ENCODE measurements at regions not wholly inside any gene's neighbourhood (a gene's known extent, or its start where the extent isn't known, plus 50 kb on each side); places are given as distances from the start of the nearest gene placed in this dataset.
"Not testable (repeated sequence)": the region's sequence is repeated elsewhere in the genome, so short reads cannot be mapped to it uniquely, and the experiment has no call there.

- TF ChIP-seq CTCF (IDR thresholded peaks at IDR 0.05; ENCODE audit: low read depth, low read length), result no peak
- no peaks in the 10 kb centered on the region for H3K9me3 ChIP-seq (ENCODE audit: low read depth)
- H3K27me3 ChIP-seq, result no peaks in the 10 kb centered on the region
These were observed 436.7 kb downstream of the BRD1 start for GRCh38 chr22:49390954-49391353.

GRCh38 chr22:49383909-49384308 lies 443.8 kb downstream of the BRD1 start:
- H3K9me3 ChIP-seq (ENCODE audit: low read depth); DNase-seq (ENCODE audit: low read depth in 1 of 2, low spot score in 1 of 2); H3K4me1 ChIP-seq (ENCODE audit: low read depth); H3K4me3 ChIP-seq; H3K27me3 ChIP-seq; H3K36me3 ChIP-seq; H3K27ac ChIP-seq: not testable (repeated sequence)

More at GRCh38 chr22:49390954-49391353, 436.7 kb downstream of the BRD1 start:
- no peaks in the 10 kb centered on the region for H3K4me1 ChIP-seq (ENCODE audit: low read depth)
- DNase-seq (ENCODE audit: low read depth in 1 of 2, low spot score in 1 of 2), result no peak
- H3K27ac ChIP-seq, result no peak overlapping the region
- H3K4me3 ChIP-seq, result no peak overlapping the region
- no peaks in the 10 kb centered on the region for H3K36me3 ChIP-seq

GRCh38 chr22:49382451-49382735 lies 445.3 kb downstream of the BRD1 start:
- Histone ChIP-seq H3K36me3 (no peaks in the 10 kb centered on the region), H3K4me3 (no peak overlapping the region), H3K9me3 (ENCODE audit: low read depth) (no peaks in the 10 kb centered on the region), H3K27me3 (no peaks in the 10 kb centered on the region), H3K4me1 (ENCODE audit: low read depth) (no peaks in the 10 kb centered on the region), H3K27ac (no peak overlapping the region)
- DNase-seq (ENCODE audit: low read depth in 1 of 2, low spot score in 1 of 2), result no peak
- no peak for TF ChIP-seq CTCF (IDR thresholded peaks at IDR 0.05; ENCODE audit: low read depth, low read length)

- Histone ChIP-seq H3K36me3 (no peaks in the 10 kb centered on the region), H3K27ac (no peak overlapping the region), H3K4me1 (ENCODE audit: low read depth) (no peaks in the 10 kb centered on the region), H3K9me3 (ENCODE audit: low read depth) (no peaks in the 10 kb centered on the region), H3K27me3 (no peaks in the 10 kb centered on the region), H3K4me3 (no peak overlapping the region)
- TF ChIP-seq CTCF (IDR thresholded peaks at IDR 0.05; ENCODE audit: low read depth, low read length), result no peak
- no peak for DNase-seq (ENCODE audit: low read depth in 1 of 2, low spot score in 1 of 2)
These were observed 445.9 kb downstream of the BRD1 start for GRCh38 chr22:49381595-49382450.

GRCh38 chr22:49380828-49381114 lies 446.9 kb downstream of the BRD1 start:
- DNase-seq (ENCODE audit: low read depth in 1 of 2, low spot score in 1 of 2), result no peak
- Histone ChIP-seq H3K27me3 (no peaks in the 10 kb centered on the region), H3K36me3 (no peaks in the 10 kb centered on the region), H3K4me3 (no peak overlapping the region), H3K27ac (no peak overlapping the region), H3K9me3 (ENCODE audit: low read depth) (no peaks in the 10 kb centered on the region), H3K4me1 (ENCODE audit: low read depth) (no peaks in the 10 kb centered on the region)
- TF ChIP-seq CTCF (IDR thresholded peaks at IDR 0.05; ENCODE audit: low read depth, low read length), result no peak

- Histone ChIP-seq H3K36me3 (no peaks in the 10 kb centered on the region), H3K9me3 (ENCODE audit: low read depth) (no peaks in the 10 kb centered on the region), H3K4me3 (no peak overlapping the region), H3K27ac (no peak overlapping the region), H3K27me3 (no peaks in the 10 kb centered on the region), H3K4me1 (ENCODE audit: low read depth) (no peaks in the 10 kb centered on the region)
- TF ChIP-seq CTCF (IDR thresholded peaks at IDR 0.05; ENCODE audit: low read depth, low read length), result no peak
- no peak for DNase-seq (ENCODE audit: low read depth in 1 of 2, low spot score in 1 of 2)
These were observed 447.4 kb downstream of the BRD1 start for GRCh38 chr22:49380095-49380827.
